HG02571 (cell line): ENCODE measurements at regions not wholly inside any gene's neighbourhood (a gene's known extent, or its start where the extent isn't known, plus 50 kb on each side); places are given as distances from the start of the nearest gene placed in this dataset.

Experiments used
- ATAC-seq: cut with Tn5 transposase; IDR thresholded peaks from one replicate; pipeline ENCODE4 v1.9.1; 2021; ENCODE audit warnings: mild to moderate bottlenecking, moderate library complexity; ENCODE audit not compliant: unreplicated experiment

GRCh38 chr1:56418151-56418631 lies 161.2 kb downstream of the PLPP3 start:
- ATAC-seq = no peak

GRCh38 chr1:56417646-56418045 lies 161.7 kb downstream of the PLPP3 start:
- no peak for ATAC-seq

GRCh38 chr1:56416495-56416894 lies 162.9 kb downstream of the PLPP3 start:
- ATAC-seq = no peak

- no peak for ATAC-seq
These were observed 163.6 kb downstream of the PLPP3 start for GRCh38 chr1:56415720-56416119.

- no peak for ATAC-seq
These were observed 164.1 kb downstream of the PLPP3 start for GRCh38 chr1:56415258-56415657.

- no peak for ATAC-seq
These were observed 164.6 kb downstream of the PLPP3 start for GRCh38 chr1:56414728-56415224.

GRCh38 chr1:56413671-56414199 lies 165.6 kb downstream of the PLPP3 start:
- no peak for ATAC-seq

- no peak for ATAC-seq
These were observed 167.7 kb downstream of the PLPP3 start for GRCh38 chr1:56411484-56412180.

- no peak for ATAC-seq
These were observed 168.3 kb downstream of the PLPP3 start for GRCh38 chr1:56411021-56411420.

GRCh38 chr1:56410405-56410804 lies 169.0 kb downstream of the PLPP3 start:
- no peak for ATAC-seq

- ATAC-seq = no peak
These were observed 170.2 kb downstream of the PLPP3 start for GRCh38 chr1:56409112-56409691.

GRCh38 chr1:56406821-56407220 lies 172.5 kb downstream of the PLPP3 start:
- ATAC-seq = no peak

- no peak for ATAC-seq
These were observed 174.8 kb downstream of the PLPP3 start for GRCh38 chr1:56404561-56405030.

- ATAC-seq = no peak
These were observed 175.3 kb downstream of the PLPP3 start for GRCh38 chr1:56404066-56404465.

- ATAC-seq = no peak
These were observed 176.0 kb downstream of the PLPP3 start for GRCh38 chr1:56403321-56403720.

GRCh38 chr1:56401191-56401590 lies 178.2 kb downstream of the PLPP3 start:
- no peak for ATAC-seq

GRCh38 chr1:56400526-56400925 lies 178.8 kb downstream of the PLPP3 start:
- no peak for ATAC-seq

GRCh38 chr1:56399795-56400194 lies 179.6 kb downstream of the PLPP3 start:
- ATAC-seq = no peak

- no peak for ATAC-seq
These were observed 180.0 kb downstream of the PLPP3 start for GRCh38 chr1:56399326-56399725.

GRCh38 chr1:56397811-56398231 lies 181.5 kb downstream of the PLPP3 start:
- ATAC-seq = no peak

GRCh38 chr1:56397409-56397808 lies 182.0 kb downstream of the PLPP3 start:
- ATAC-seq = no peak

GRCh38 chr1:56396581-56396980 lies 182.8 kb downstream of the PLPP3 start:
- no peak for ATAC-seq
